Right atrium auricular region (tissue), 2 donors: ENCODE measurements at regions not wholly inside any gene's neighbourhood (a gene's known extent, or its start where the extent isn't known, plus 50 kb on each side); places are given as distances from the start of the nearest gene placed in this dataset.

Experiments
- DNase-seq: peaks from one replicate; pipeline ENCODE4 v3.0.0-alpha.2; 2019; ENCODE audit warnings: low spot score
- H3K27ac ChIP-seq, 2 donors: fragments of 200-600 bp; sonication (generic); 1 replicate in 1 of 2; 2 replicates in 1 of 2; pipeline ENCODE4 v1.5.1; 2016 to 2019
- H3K27me3 ChIP-seq, 2 donors: fragments of 200-600 bp; sonication (generic); one replicate each; pipeline versions ENCODE4 v1.5.1 to v1.6.0; 2017 to 2019
- H3K36me3 ChIP-seq: fragments of 200-600 bp; sonication (generic); one replicate; pipeline ENCODE4 v1.5.1; 2016
- H3K4me1 ChIP-seq, 2 donors: fragments of 200-600 bp; sonication (generic); one replicate each; pipeline versions ENCODE4 v1.5.1 to v1.6.0; 2017 to 2019
- H3K4me3 ChIP-seq, 2 donors: fragments of 200-600 bp; sonication (generic); 1 replicate in 1 of 2; 2 replicates in 1 of 2; pipeline ENCODE4 v1.5.1; 2017 to 2019; ENCODE audit warnings: mild to moderate bottlenecking in 1 of 2, moderate library complexity in 1 of 2
- H3K9me3 ChIP-seq, 2 donors: fragments of 200-600 bp; sonication (generic); one replicate each; pipeline ENCODE4 v1.5.1; 2019
- CTCF ChIP-seq, 2 donors: fragments of 200-600 bp; sonication (generic); IDR thresholded peaks; one replicate each; pipeline ENCODE4 v1.5.1; 2019; ENCODE audit warnings: antibody characterized with exemption in 2 of 2

- Histone ChIP-seq H3K9me3 (peaks cover 0 to 6% of the 10 kb centered on the region in 2 donors), H3K27me3 (no peaks in the 10 kb centered on the region), H3K4me3 (no peak overlapping the region), H3K27ac (no peak overlapping the region), H3K4me1 (no peaks in the 10 kb centered on the region), H3K36me3 (no peaks in the 10 kb centered on the region)
- DNase-seq, result no peak
- no peak for TF ChIP-seq CTCF (IDR thresholded peaks at IDR 0.05)
These were observed 255.3 kb upstream of the SLITRK3 start for GRCh38 chr3:165451371-165452070.

- Histone ChIP-seq H3K4me3 (no peak overlapping the region), H3K27me3 (no peaks in the 10 kb centered on the region), H3K9me3 (peaks cover 0 to 6% of the 10 kb centered on the region in 2 donors), H3K36me3 (no peaks in the 10 kb centered on the region), H3K4me1 (no peaks in the 10 kb centered on the region), H3K27ac (no peak overlapping the region)
- no peak for TF ChIP-seq CTCF (IDR thresholded peaks at IDR 0.05)
- no peak for DNase-seq
These were observed 250.4 kb upstream of the SLITRK3 start for GRCh38 chr3:165446555-165446954.

- H3K4me1 ChIP-seq, result no peaks in the 10 kb centered on the region
- no peaks in the 10 kb centered on the region for H3K36me3 ChIP-seq
- H3K9me3 ChIP-seq, result peaks cover 0 to 6% of the 10 kb centered on the region in 2 donors
- no peak for DNase-seq
- H3K27me3 ChIP-seq, result no peaks in the 10 kb centered on the region
- no peak for TF ChIP-seq CTCF (IDR thresholded peaks at IDR 0.05)
- no peak overlapping the region for H3K4me3 ChIP-seq
- H3K27ac ChIP-seq, result no peak overlapping the region
These were observed 248.6 kb upstream of the SLITRK3 start for GRCh38 chr3:165444745-165445144.

- H3K9me3 ChIP-seq, result peaks cover 0 to 6% of the 10 kb centered on the region in 2 donors
- no peak overlapping the region for H3K4me3 ChIP-seq
- H3K36me3 ChIP-seq, result no peaks in the 10 kb centered on the region
- H3K27ac ChIP-seq, result no peak overlapping the region
- no peak for TF ChIP-seq CTCF (IDR thresholded peaks at IDR 0.05)
- no peak for DNase-seq
- H3K27me3 ChIP-seq, result no peaks in the 10 kb centered on the region
- H3K4me1 ChIP-seq, result no peaks in the 10 kb centered on the region
These were observed 247.5 kb upstream of the SLITRK3 start for GRCh38 chr3:165443664-165444063.

GRCh38 chr3:165442061-165442460, 245.9 kb upstream of the SLITRK3 start:
- Histone ChIP-seq H3K9me3 (peaks cover 0 to under 1% of the 10 kb centered on the region in 2 donors), H3K36me3 (no peaks in the 10 kb centered on the region), H3K4me3 (no peak overlapping the region), H3K27me3 (no peaks in the 10 kb centered on the region), H3K4me1 (no peaks in the 10 kb centered on the region), H3K27ac (no peak overlapping the region)
- DNase-seq, result no peak
- TF ChIP-seq CTCF (IDR thresholded peaks at IDR 0.05), result no peak

- Histone ChIP-seq H3K4me3 (no peak overlapping the region), H3K27me3 (no peaks in the 10 kb centered on the region), H3K27ac (no peak overlapping the region), H3K9me3 (peaks cover 0 to 5% of the 10 kb centered on the region in 2 donors), H3K36me3 (no peaks in the 10 kb centered on the region), H3K4me1 (no peaks in the 10 kb centered on the region)
- no peak for DNase-seq
- TF ChIP-seq CTCF (IDR thresholded peaks at IDR 0.05), result no peak
These were observed 244.2 kb upstream of the SLITRK3 start for GRCh38 chr3:165440380-165440779.
